GM23248 (cell line): ENCODE measurements at regions not wholly inside any gene's neighbourhood (a gene's known extent, or its start where the extent isn't known, plus 50 kb on each side); places are given as distances from the start of the nearest gene placed in this dataset.
"Not testable (repeated sequence)": the region's sequence is repeated elsewhere in the genome, so short reads cannot be mapped to it uniquely, and the experiment has no call there.

ENCODE experiments used
- DNase-seq: peaks from one replicate; pipeline ENCODE4 v3.0.0-alpha.2; 2015
- H2AFZ ChIP-seq: fragments of 200-600 bp; sonication (generic); 2 replicates; pipeline ENCODE4 v1.6.1; 2016; ENCODE audit warnings: antibody characterized with exemption
- H3F3A ChIP-seq: fragments of 200-600 bp; sonication (generic); 2 replicates; pipeline ENCODE4 v1.6.1; 2016; ENCODE audit warnings: mild to moderate bottlenecking, antibody characterized with exemption, mixed run types; ENCODE audit not compliant: insufficient read depth
- H3K27ac ChIP-seq: fragments of 200-600 bp; sonication (generic); 2 replicates; pipeline ENCODE4 v1.5.1; 2016; ENCODE audit warnings: mild to moderate bottlenecking
- H3K27me3 ChIP-seq: fragments of 200-600 bp; sonication (generic); replicated peaks from 2 replicates; pipeline ENCODE4 v1.6.1; 2016; ENCODE audit warnings: mild to moderate bottlenecking; ENCODE audit not compliant: insufficient read depth
- H3K36me3 ChIP-seq: fragments of 200-600 bp; sonication (generic); 2 replicates; pipeline ENCODE4 v1.6.1; 2016; ENCODE audit warnings: low read depth, mild to moderate bottlenecking
- H3K4me1 ChIP-seq: fragments of 200-600 bp; sonication (generic); 2 replicates; pipeline ENCODE4 v1.6.1; 2016; ENCODE audit warnings: mild to moderate bottlenecking; ENCODE audit not compliant: insufficient read depth
- H3K4me2 ChIP-seq: fragments of 200-600 bp; sonication (generic); one replicate; pipeline ENCODE4 v1.6.1; 2016; ENCODE audit warnings: mild to moderate bottlenecking; ENCODE audit not compliant: unreplicated experiment
- H3K4me3 ChIP-seq: fragments of 200-600 bp; sonication (generic); 2 replicates; pipeline ENCODE4 v1.5.1; 2016; ENCODE audit warnings: mild to moderate bottlenecking
- H3K79me2 ChIP-seq: fragments of 200-600 bp; sonication (generic); 2 replicates; pipeline ENCODE4 v1.6.1; 2016; ENCODE audit warnings: mild to moderate bottlenecking; ENCODE audit not compliant: insufficient read depth
- H3K9ac ChIP-seq: fragments of 200-600 bp; sonication (generic); 2 replicates; pipeline ENCODE4 v1.6.1; 2016; ENCODE audit warnings: mild to moderate bottlenecking
- H3K9me2 ChIP-seq: fragments of 200-600 bp; sonication (generic); 2 replicates; pipeline ENCODE4 v1.6.1; 2016; ENCODE audit warnings: mixed run types, mild to moderate bottlenecking, moderate library complexity; ENCODE audit not compliant: insufficient read depth
- H3K9me3 ChIP-seq: fragments of 200-600 bp; sonication (generic); one replicate; pipeline ENCODE4 v1.6.1; 2017; ENCODE audit warnings: low read depth
- H4K20me1 ChIP-seq: fragments of 200-600 bp; sonication (generic); 2 replicates; pipeline ENCODE4 v1.6.0; 2016; ENCODE audit not compliant: insufficient read depth
- EZH2 ChIP-seq: fragments of 200-600 bp; sonication (generic); IDR thresholded peaks from 2 replicates; pipeline ENCODE4 v1.6.1; 2018; ENCODE audit warnings: antibody characterized with exemption, mild to moderate bottlenecking; ENCODE audit not compliant: insufficient read depth, poor library complexity, severe bottlenecking
- EZH2phosphoT487 ChIP-seq: fragments of 200-600 bp; sonication (generic); IDR thresholded peaks from 2 replicates; pipeline ENCODE4 v1.6.1; 2018; ENCODE audit warnings: antibody characterized with exemption, moderate library complexity, mild to moderate bottlenecking, low read depth; ENCODE audit not compliant: insufficient read depth
- WGBS, 2 experiments: methylation state at CpG; one replicate each; pipeline ENCODE4 v1.1.6; 2015 to 2017; ENCODE audit warnings: low lambda C conversion rate in 2 of 2, low coverage in 1 of 2; ENCODE audit errors: missing lambda C conversion rate in 2 of 2; 5-methylcytosine and 5-hydroxymethylcytosine counted together
- in situ Hi-C: fragments of 300-500 bp; cut with MboI; formaldehyde crosslinking; loops from 2 replicates; pipeline ENCODE4 v1.15.0; 2020

DNA sequence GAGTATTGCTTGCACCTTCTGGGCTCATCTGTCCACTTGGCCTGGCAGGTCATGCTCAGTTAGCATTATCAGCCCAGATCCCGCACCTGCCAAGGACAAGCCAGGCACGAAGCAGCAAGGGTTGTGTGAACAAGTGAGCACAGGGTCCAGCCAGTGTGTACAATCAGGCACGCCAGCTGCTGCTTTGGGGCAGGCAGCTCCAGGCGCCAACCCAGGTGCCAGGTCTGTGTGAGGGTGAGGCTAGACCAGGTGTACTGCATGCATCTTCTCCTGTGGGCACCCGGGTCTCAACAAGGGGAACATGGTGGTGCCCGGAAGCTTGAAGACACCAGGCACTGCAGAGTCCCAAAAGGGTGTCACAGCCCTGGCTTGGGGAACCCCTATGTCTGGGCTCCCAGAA lies 1446.8 kb downstream of the PCDH9 start:
- Histone ChIP-seq H4K20me1 (no peaks in the 10 kb centered on the region), H3F3A (no peaks in the 10 kb centered on the region), H3K36me3 (no peaks in the 10 kb centered on the region), H3K9me3 (no peaks in the 10 kb centered on the region), H3K4me1 (no peaks in the 10 kb centered on the region), H3K27me3 (no peaks in the 10 kb centered on the region), H2AFZ (no peak overlapping the region), H3K4me3 (no peak overlapping the region), H3K79me2 (no peaks in the 10 kb centered on the region), H3K9ac (no peak overlapping the region), H3K9me2 (0 out of 2 replicates have a peak, but pooled peaks cover 4% of the 10 kb centered on the region), H3K4me2 (no peak overlapping the region), H3K27ac (no peak overlapping the region)
- in situ Hi-C loops: no loop called here
- WGBS, 2 experiments: 31 to 33% methylated on average over 6 of the region's 6 CpGs
- no peak for DNase-seq
- TF ChIP-seq EZH2phosphoT487 (no peak), EZH2 (no peak)

DNA sequence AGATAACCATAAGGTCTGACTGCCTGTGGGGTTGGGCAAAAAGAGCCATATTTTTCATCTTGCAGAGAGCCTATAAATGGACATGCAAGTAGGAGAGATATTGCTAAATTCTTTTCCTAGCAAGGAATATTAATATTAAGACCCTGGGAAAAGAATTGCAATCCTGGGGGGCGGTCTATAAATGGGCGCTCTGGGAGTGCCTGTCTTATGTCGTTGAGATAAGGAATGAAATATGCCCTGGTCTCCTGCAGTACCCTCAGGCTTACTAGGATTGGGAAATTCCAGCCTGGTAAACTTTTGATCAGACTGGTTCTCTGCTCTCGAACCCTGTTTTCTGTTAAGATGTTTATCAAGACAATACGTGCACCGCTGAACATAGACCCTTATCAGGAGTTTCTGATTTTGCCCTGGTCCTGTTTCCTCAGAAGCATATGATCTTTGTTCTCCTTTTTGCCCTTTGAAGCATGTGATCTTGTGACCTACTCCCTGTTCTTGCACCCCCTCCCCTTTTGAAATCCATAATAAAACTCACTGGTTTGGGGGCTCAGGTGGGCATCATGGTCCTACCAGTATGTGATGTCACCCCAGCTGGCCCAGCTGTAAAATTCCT lies 1458.3 kb downstream of the PCDH9 start:
- in situ Hi-C loops: not testable (repeated sequence)

DNA sequence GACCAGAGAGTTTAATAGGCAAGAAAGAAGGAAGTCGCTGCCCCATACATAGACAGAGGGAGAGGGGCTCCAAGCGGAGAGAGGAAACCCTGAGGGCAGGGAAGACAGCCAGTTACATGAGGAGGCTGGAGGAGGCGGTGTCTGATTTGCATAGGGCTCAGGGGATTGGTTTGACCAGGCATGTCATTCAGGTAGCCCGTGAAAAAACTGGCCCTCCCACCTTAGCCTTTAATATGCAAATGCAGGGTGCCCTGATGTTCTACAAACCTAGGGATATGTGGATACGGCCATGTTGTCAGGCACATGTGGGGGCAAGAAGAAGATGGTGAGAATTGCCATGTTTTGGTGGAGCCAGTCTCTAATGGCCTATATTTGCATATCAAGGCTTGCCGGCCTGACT lies 1461.6 kb downstream of the PCDH9 start:
- no peaks in the 10 kb centered on the region; the same call in 1 of the 2 replicates for H3K9me2 ChIP-seq
- H3K4me3 ChIP-seq: no peak overlapping the region
- no peaks in the 10 kb centered on the region for H4K20me1 ChIP-seq
- WGBS, 2 experiments: 20 to 26% methylated on average over 6 of the region's 6 CpGs
- in situ Hi-C loops: no loop called here
- no peaks in the 10 kb centered on the region for H3K79me2 ChIP-seq
- H3F3A ChIP-seq: no peaks in the 10 kb centered on the region
- no peak overlapping the region for H2AFZ ChIP-seq
- H3K4me2 ChIP-seq: no peak overlapping the region
- TF ChIP-seq EZH2phosphoT487 (no peak), EZH2 (no peak)
- no peaks in the 10 kb centered on the region for H3K9me3 ChIP-seq
- H3K27me3 ChIP-seq: no peaks in the 10 kb centered on the region
- no peaks in the 10 kb centered on the region for H3K36me3 ChIP-seq
- no peak overlapping the region for H3K9ac ChIP-seq
- H3K27ac ChIP-seq: no peak overlapping the region
- H3K4me1 ChIP-seq: no peaks in the 10 kb centered on the region
- no peak for DNase-seq

More for the DNA sequence above, 1458.3 kb downstream of the PCDH9 start:
- H3K36me3 ChIP-seq, H3K27me3 ChIP-seq, H3F3A ChIP-seq, H3K4me1 ChIP-seq, H3K27ac ChIP-seq, H4K20me1 ChIP-seq, H3K4me3 ChIP-seq, H3K9me2 ChIP-seq, H3K4me2 ChIP-seq, DNase-seq, H2AFZ ChIP-seq, H3K9me3 ChIP-seq, H3K79me2 ChIP-seq, H3K9ac ChIP-seq: not testable (repeated sequence)
- WGBS, 2 experiments: 27 to 36% methylated on average over 5 to 6 of the region's 6 CpGs

DNA sequence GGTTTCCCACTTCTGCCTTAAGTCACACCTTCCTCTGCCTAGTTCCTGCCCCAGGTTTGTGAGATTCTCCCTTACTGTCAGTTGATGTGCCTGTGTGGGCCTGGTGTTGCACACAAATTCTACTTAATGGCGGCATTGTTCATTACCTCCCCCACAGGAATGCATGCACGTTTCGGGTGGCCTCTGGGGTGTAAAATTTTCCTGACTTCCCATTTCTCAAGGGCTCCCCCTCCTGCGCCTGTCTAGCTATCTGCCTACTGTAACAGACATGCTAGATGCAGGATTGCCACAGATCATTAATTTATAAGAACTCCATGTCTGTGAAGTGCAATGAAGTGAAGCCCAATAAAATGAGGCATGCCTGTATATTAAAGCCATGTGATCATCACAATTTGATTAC lies 1466.3 kb downstream of the PCDH9 start:
- Histone ChIP-seq H3K27ac (no peak overlapping the region), H3K4me3 (no peak overlapping the region), H3K9me3 (peaks cover 3% of the 10 kb centered on the region), H3K79me2 (no peaks in the 10 kb centered on the region), H2AFZ (no peak overlapping the region), H3K9ac (no peak overlapping the region), H3K27me3 (no peaks in the 10 kb centered on the region), H3K36me3 (no peaks in the 10 kb centered on the region), H4K20me1 (no peaks in the 10 kb centered on the region), H3F3A (no peaks in the 10 kb centered on the region), H3K4me1 (no peaks in the 10 kb centered on the region), H3K9me2 (no peaks in the 10 kb centered on the region; the same call in 1 of the 2 replicates), H3K4me2 (no peak overlapping the region)
- in situ Hi-C loops: no loop called here
- DNase-seq: no peak
- WGBS, 2 experiments: 27 to 30% methylated on average over 4 of the region's 4 CpGs
- no peak for TF ChIP-seq EZH2
- TF ChIP-seq EZH2phosphoT487: no peak

DNA sequence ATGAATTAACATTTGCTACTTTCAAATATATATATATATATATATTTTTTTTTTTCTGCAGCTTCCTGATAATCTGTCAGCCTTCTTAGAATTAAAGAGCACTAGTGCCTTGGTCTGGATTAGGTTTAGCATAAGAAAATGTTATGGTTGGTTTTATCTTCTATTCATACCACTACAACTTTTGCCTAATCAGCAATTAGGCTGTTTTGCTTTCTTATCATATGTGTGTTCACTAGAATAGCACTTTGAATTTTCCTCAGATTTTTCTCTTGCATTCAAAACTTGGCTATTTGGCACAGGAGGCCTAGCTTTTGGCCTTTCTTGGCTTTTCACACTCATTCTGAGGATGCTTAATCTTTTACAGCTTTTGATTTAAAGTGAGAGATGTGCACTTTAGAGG lies 1468.1 kb downstream of the PCDH9 start:
- no peak overlapping the region for H3K27ac ChIP-seq
- in situ Hi-C loops: no loop called here
- peaks cover 3% of the 10 kb centered on the region for H3K9me3 ChIP-seq
- no peak for TF ChIP-seq EZH2phosphoT487
- TF ChIP-seq EZH2: no peak
- no peak overlapping the region for H2AFZ ChIP-seq
- no peaks in the 10 kb centered on the region for H3K79me2 ChIP-seq
- no peaks in the 10 kb centered on the region for H4K20me1 ChIP-seq
- H3F3A ChIP-seq: no peaks in the 10 kb centered on the region
- DNase-seq: no peak
- H3K9ac ChIP-seq: no peak overlapping the region
- H3K36me3 ChIP-seq: no peaks in the 10 kb centered on the region
- H3K9me2 ChIP-seq: no peaks in the 10 kb centered on the region; the same call in 1 of the 2 replicates
- H3K4me1 ChIP-seq: no peaks in the 10 kb centered on the region
- no peaks in the 10 kb centered on the region for H3K27me3 ChIP-seq
- no peak overlapping the region for H3K4me2 ChIP-seq
- H3K4me3 ChIP-seq: no peak overlapping the region
